Mammary epithelial cell (primary cell): ENCODE measurements at regions not wholly inside any gene's neighbourhood (a gene's known extent, or its start where the extent isn't known, plus 50 kb on each side); places are given as distances from the start of the nearest gene placed in this dataset.

Experiments used
- EZH2 ChIP-seq: IDR thresholded peaks from 2 replicates; pipeline ENCODE4 v1.6.1; 2012; ENCODE audit warnings: low read length, inconsistent platforms, borderline replicate concordance
- TF ChIP-seq, protein P1 (sequence below), 2 donors: IDR thresholded peaks in 1 of 2; conservative IDR thresholded peaks in 1 of 2; 2 replicates each; pipeline ENCODE4 v1.5.1; 2011 to 2012; ENCODE audit warnings: inconsistent platforms in 2 of 2, low read length in 2 of 2, mild to moderate bottlenecking in 2 of 2, control low read depth in 1 of 2, low read depth in 1 of 2; ENCODE audit not compliant: insufficient read depth in 1 of 2; ENCODE audit errors: extremely low read depth in 1 of 2

DNA sequence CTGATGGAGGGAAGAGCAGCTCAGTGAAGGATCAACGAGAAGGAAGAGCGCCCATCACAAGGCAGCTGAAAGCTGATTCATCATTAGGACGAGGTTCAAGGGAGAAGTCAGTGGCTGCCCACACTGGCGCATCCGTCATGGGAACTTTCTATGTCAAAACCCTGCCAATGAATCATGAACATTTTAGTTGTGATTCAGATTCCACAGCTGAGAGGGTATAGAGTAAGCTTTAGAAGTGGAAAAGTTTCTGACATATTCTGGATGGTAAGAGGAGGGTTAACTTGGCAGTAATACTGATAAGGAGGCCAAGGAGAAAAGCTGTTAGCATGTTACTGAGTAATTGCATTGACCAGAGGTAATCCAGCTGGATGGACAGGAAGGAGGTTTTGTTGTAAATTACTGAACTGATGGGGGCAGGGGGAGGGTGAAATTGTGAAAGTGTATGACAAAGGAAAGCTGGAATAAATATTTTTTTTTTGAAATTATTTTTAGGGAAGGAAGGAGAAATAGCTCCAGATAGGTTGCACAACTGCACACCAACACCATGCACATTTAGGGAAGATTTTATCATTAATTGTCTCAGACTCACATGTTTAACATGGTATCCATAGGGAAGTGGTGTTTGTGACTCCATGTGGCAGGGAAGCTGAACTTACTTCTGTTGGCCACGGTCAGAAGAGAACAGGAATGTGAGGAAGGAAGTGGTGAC lies 78.3 kb upstream of the NRP1 start:
- TF ChIP-seq, protein P1, sequence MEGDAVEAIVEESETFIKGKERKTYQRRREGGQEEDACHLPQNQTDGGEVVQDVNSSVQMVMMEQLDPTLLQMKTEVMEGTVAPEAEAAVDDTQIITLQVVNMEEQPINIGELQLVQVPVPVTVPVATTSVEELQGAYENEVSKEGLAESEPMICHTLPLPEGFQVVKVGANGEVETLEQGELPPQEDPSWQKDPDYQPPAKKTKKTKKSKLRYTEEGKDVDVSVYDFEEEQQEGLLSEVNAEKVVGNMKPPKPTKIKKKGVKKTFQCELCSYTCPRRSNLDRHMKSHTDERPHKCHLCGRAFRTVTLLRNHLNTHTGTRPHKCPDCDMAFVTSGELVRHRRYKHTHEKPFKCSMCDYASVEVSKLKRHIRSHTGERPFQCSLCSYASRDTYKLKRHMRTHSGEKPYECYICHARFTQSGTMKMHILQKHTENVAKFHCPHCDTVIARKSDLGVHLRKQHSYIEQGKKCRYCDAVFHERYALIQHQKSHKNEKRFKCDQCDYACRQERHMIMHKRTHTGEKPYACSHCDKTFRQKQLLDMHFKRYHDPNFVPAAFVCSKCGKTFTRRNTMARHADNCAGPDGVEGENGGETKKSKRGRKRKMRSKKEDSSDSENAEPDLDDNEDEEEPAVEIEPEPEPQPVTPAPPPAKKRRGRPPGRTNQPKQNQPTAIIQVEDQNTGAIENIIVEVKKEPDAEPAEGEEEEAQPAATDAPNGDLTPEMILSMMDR (conservative IDR thresholded peaks at IDR 0.05 in 1 of 2, IDR thresholded peaks at IDR 0.05 in 1 of 2; ENCODE audit: extremely low read depth in 1 of 2, insufficient read depth in 1 of 2, low read depth in 1 of 2, low read length in 2 of 2) = no peak
- no peak for TF ChIP-seq EZH2
